NCI-H187 treated with DMSO at 0.1 percent for 48 hours (cell line): ENCODE measurements at regions not wholly inside any gene's neighbourhood (a gene's known extent, or its start where the extent isn't known, plus 50 kb on each side); places are given as distances from the start of the nearest gene placed in this dataset.

Source experiments
- DNase-seq: peaks from one replicate; lab custom pipeline; 2025; lab: John Stamatoyannopoulos, UW

GRCh38 chr2:175463589-175464310 is 282.2 kb upstream of the ATP5MC3 start:
- no peak for DNase-seq

- DNase-seq = no peak
Observed at GRCh38 chr2:175463169-175463568, 281.7 kb upstream of the ATP5MC3 start.

DNA sequence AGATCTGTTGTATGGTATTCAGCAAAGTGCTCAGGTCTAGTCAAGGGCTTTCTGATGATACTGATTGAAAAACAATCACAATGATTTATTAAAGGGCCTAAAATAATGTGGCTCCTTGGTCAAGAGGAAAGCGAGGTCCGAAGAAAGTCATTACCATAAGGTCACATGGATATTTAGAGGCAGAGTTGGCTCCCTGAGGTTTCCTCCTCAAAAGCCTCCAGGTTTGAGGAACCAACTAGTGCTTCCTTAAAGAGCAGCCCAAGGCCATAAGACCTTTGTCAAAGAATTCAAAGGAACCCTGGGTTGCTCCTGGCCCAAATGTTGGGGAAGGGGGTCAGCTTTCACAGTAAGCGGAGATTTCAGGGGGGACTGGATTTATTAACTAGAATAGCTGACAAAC is 280.7 kb upstream of the ATP5MC3 start:
- no peak for DNase-seq

DNA sequence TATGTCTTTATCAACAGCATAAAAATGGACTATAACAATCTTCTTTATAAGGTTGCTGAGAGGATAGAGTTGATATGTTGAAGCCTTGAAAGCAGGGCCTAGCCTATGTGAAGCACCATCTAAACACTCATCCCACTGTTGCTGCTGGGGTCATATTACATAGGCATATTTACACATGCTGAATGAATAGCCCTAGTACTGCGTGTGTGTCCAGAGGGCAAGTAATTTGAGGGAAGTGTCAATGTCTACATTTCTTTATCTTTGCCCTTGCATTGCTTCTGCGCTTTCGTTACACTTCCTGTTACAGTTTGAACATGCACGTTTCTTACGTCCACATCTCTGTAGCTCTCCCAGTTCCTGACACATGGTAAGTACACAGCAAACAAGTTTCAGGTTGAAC is 280.3 kb upstream of the ATP5MC3 start:
- peak; percentile 33 for DNase-seq

DNA sequence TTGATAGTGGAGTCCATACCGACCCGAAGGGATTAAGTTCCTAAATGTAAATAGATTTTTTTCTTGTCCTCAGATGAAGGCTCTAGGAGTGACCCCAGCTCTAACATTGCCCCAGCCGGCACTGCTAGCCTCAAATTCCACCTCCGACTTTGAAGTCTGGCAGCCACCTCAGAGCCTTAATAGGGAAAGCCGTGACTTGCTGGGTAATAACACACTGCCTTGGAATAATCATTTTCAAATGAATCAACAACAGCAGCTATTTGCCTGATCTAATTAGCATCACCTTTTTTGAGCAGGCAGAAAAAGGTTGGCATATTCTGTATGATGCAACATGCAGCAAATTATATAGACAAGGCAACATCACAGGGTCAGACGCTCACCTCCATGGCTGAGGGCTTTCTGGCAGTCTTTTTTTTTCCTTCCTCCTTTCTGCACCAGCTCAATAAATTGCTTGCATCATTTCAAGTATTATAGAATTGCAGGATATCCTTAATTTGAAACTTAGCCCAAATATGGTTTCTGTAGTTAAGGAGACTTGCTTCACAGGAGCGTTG is 276.5 kb upstream of the ATP5MC3 start:
- DNase-seq = no peak

DNA sequence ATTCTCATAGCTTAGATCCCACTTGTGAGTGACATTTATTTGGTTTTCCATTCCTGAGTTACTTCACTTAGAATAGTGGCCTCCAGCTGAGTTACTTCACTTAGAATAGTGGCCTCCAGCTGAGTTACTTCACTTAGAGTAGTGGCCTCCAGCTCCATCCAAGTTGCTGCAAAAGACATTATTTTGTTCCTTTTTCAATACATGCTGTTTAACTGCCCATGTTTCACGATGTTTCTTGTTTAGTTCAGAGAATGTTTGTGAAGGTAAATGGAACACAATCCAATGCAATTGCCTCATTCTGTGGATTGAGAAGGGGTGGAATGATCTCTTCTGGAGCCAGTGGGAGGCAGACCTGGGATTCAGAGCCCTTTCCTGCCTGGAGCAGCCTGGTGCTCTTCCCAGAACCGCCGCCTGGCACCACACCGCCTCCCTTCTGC is 273.5 kb upstream of the ATP5MC3 start:
- no peak for DNase-seq

DNA sequence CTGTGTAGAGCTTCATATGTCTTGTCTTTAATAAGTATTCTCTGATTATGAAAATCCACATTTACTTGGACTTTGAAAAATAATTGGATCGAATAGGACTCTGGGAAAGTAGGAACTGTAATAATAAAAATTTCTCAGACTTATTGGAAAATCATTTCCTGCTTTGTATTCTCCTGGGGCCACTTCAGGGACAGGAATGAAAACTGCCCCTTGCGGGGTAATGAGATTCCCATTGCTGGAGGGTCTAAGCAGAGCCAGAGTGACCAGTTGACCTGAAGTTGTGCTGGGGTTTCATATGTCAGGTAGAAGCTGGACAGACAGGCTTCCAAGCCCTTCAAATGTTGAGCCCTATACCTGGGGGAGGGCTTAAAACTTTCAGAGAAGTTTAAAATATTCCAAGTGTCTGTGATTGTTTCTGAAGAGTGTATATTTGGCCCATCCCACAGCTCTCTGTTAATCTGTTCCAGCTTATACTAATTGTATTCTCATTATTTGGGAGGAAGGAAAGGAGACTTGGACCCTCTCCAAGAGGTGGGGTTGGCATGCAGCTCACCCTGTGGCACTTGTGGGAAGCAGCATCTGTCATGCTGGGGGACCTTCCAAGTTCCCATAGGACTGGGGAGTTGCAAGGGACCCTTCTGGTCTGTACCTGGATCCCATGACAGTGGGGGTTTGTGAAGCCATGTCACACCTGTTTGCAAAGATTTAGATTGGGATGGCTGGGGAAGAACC is 268.7 kb upstream of the ATP5MC3 start:
- no peak for DNase-seq

DNA sequence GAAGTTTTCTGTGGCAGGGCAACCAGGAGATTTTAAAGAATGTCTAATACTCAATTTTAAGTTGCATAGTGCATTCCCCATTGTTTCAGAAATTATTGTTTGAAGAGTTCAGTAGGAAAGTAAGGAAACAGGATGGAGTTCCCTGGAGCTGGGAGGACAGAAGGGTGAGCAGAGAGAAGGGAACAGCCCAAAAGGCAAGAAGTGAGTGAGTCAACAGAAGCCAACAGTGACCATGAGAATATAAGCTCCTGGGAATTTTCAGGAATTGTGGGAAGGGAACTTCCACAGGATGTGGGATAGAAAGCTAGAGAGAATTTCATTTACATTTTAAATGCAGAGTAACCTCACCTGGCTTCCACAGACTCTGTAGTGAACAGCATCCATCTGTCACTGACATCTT is 268.1 kb upstream of the ATP5MC3 start:
- no peak for DNase-seq

- no peak for DNase-seq
Observed at GRCh38 chr2:175446201-175446600, 264.7 kb upstream of the ATP5MC3 start.

DNA sequence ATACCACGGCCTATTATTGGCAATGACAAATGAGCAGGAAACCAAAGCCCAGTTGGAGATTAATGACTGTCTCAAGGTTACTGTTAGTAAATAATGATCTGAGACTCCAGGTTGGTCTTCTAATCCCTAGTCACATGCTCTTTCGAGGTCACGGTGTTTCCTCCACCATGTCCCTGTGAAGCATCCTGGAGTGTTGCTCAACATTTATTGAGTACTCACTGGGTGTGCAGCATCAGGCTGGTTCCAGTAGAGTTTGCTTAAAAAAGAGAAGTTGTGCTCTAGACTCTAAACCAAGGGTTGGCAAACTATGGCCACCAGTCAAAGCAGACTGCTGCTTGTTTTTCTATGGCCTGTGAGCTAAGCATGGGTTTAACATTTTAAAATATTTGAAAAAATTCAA is 263.8 kb upstream of the ATP5MC3 start:
- no peak for DNase-seq

GRCh38 chr2:175442441-175442840 is 260.9 kb upstream of the ATP5MC3 start:
- no peak for DNase-seq

DNA sequence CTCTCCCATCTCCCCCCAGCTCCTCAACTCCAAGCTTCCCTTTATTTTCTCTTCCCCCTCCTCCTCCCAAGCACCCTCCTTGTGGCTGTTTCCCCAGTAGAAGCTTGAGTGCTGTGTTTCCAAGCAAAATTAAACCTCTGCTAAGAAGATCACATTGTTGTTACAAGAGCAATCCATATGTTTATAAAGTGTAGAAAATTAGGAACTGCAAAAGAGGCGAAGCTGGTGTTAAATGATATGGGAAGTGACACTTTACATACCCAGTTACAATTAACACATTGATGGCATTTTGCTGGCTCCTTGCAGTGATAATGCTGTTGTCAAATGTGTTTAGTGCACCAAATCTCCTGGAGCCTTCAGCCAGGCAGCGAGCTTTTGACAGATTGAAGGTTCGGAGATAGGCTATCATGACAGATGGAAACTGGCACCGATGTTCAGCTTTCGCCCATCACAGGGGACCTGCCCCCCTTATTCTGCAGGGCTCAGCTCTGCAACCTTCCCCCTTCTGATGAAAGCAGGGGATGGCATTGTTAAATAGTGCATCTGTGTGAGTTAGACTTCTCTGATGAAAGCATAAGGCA is 259.8 kb upstream of the ATP5MC3 start:
- DNase-seq = no peak

GRCh38 chr2:175439416-175439815 is 257.9 kb upstream of the ATP5MC3 start:
- no peak for DNase-seq

- DNase-seq = no peak
Observed at GRCh38 chr2:175437167-175437566, 255.7 kb upstream of the ATP5MC3 start.

DNA sequence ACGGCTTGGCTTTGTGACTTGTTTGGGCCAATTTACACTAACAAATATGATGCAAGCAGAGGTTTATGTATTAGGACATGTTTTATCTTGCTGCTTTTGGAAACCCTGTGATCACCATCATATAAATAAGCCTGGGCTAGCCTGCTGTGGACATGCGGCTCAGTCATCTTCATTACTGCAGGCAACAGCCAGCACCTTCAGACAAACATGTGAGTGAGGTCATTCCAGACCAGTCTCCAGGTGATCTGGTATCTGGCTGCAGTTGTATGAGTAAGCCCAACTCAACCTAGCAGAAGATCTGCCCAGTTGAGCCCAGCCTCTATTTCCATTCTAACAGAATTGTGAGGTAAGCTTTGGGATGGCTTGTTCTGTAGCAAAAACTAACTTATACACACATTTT is 254.6 kb upstream of the ATP5MC3 start:
- no peak for DNase-seq

- no peak for DNase-seq
Observed at GRCh38 chr2:175435012-175435411, 253.5 kb upstream of the ATP5MC3 start.

DNA sequence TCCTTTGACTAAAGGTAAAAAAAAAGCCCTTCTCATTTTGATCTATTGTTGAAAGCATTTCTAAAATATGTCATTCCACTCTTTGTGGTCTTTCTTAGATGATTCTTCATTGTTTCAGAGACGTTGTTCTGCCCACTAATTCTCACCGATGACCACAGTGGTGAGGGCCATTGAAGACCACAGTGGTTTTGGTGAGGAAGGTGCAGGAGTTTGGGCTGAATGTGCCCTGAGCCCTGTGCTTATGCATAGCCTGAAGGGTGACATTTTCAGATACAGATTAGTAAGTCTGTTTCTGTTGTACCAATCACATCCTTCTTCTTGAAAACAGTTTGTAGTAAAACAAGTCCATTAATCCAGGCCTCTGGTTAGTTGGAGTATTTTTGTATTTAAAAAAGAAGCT is 251.3 kb upstream of the ATP5MC3 start:
- DNase-seq = no peak

- peak; percentile 66 for DNase-seq
Observed at GRCh38 chr2:175432021-175432420, 250.5 kb upstream of the ATP5MC3 start.

- no peak for DNase-seq
Observed at GRCh38 chr2:175431101-175431946, 249.8 kb upstream of the ATP5MC3 start.

DNA sequence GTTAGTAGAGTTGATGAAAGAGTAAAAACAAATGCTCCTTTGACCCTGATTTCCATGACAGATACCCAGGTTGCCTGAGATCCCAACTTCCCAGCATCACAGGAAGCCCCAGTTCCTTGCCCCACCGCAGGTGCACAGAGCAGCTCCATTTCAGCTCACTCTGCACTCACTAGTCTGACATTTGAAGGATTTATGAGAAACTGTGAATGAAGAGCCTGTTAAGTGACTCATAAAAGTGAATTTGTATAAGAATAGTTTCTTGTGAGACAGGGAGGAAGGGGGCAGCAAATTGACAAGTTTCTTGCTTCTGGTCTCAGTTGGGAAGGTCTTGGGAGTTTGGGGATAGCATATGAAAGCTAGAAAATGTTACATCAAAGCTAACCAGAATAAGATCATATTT is 248.7 kb upstream of the ATP5MC3 start:
- no peak for DNase-seq

GRCh38 chr2:175418224-175418835 is 236.8 kb upstream of the ATP5MC3 start:
- DNase-seq = no peak
